B cell (primary cell): ENCODE measurements at regions not wholly inside any gene's neighbourhood (a gene's known extent, or its start where the extent isn't known, plus 50 kb on each side); places are given as distances from the start of the nearest gene placed in this dataset.

Experiments
- ATAC-seq: fragments of 200-7000 bp; cut with Tn5 transposase; one replicate; pipeline ENCODE4 v1.10.0; 2021; ENCODE audit warnings: low read depth, mild to moderate bottlenecking, moderate number of reproducible peaks, moderate library complexity
- CTCF ChIA-PET: fragments of 350-600 bp; sonication (Branson Sonifier 250); formaldehyde crosslinking; loops from one replicate; lab custom pipeline; 2021; ENCODE audit warnings: antibody characterized with exemption, inconsistent platforms; lab: Charles Lee
- POLR2A ChIA-PET: fragments of 350-600 bp; sonication (Branson Sonifier 250); formaldehyde crosslinking; loops from one replicate; lab custom pipeline; 2021; ENCODE audit warnings: antibody characterized with exemption; lab: Charles Lee
- DNase-seq: peaks from one replicate; pipeline ENCODE4 v3.0.0; 2013
- H2AFZ ChIP-seq: 2 replicates; pipeline ENCODE4 v1.6.1; 2012; ENCODE audit warnings: mild to moderate bottlenecking, low read depth, low read length; ENCODE audit not compliant: insufficient read depth, poor library complexity, severe bottlenecking
- H3K27ac ChIP-seq, 2 donors: 1 replicate in 1 of 2; 2 replicates in 1 of 2; pipeline ENCODE4 v1.5.1; 2012 to 2013; ENCODE audit warnings: low read length in 2 of 2, mild to moderate bottlenecking in 2 of 2, moderate library complexity in 1 of 2
- H3K27me3 ChIP-seq, 4 experiments: fragments of 200-600 bp in 1 of 4; sonication (generic) in 1 of 4; replicated peaks in 1 of 4; 1 replicate in 2 of 4; 2 replicates in 2 of 4; pipeline versions ENCODE4 v1.6.1 to v1.7.0; 2013 to 2016; ENCODE audit warnings: low read length in 3 of 4, mild to moderate bottlenecking in 2 of 4, mixed read lengths in 1 of 4, moderate library complexity in 1 of 4; ENCODE audit not compliant: insufficient read depth in 4 of 4, control insufficient read depth in 3 of 4; ENCODE audit errors: control extremely low read depth in 1 of 4
- H3K36me3 ChIP-seq, 2 experiments: replicated peaks in 1 of 2; 1 replicate in 1 of 2; 2 replicates in 1 of 2; pipeline versions ENCODE4 v1.6.1 to v1.7.1; 2013; ENCODE audit warnings: low read length in 1 of 2; ENCODE audit not compliant: insufficient read depth in 2 of 2, control insufficient read depth in 1 of 2; ENCODE audit errors: control extremely low read depth in 1 of 2, extremely low read depth in 1 of 2
- H3K4me1 ChIP-seq, 2 donors: fragments of 200-600 bp in 1 of 2; sonication (generic) in 1 of 2; 1 replicate in 1 of 2; 2 replicates in 1 of 2; pipeline versions ENCODE4 v1.5.1 to v1.6.1; 2013 to 2017; ENCODE audit warnings: low read length in 2 of 2; ENCODE audit not compliant: control insufficient read depth in 2 of 2, insufficient read depth in 2 of 2
- H3K4me2 ChIP-seq: replicated peaks from 2 replicates; pipeline ENCODE3; 2012; ENCODE audit warnings: mild to moderate bottlenecking, low read depth, low read length; ENCODE audit not compliant: poor library complexity, severe bottlenecking
- H3K4me3 ChIP-seq, 5 experiments: fragments of 200-600 bp in 1 of 5; sonication (generic) in 1 of 5; 1 replicate in 3 of 5; 2 replicates in 2 of 5; pipeline versions ENCODE4 v1.5.1 to v1.7.0; 2011 to 2016; ENCODE audit warnings: low read length in 4 of 5, mild to moderate bottlenecking in 4 of 5, low read depth in 2 of 5, control low read depth in 1 of 5, moderate library complexity in 1 of 5; ENCODE audit not compliant: insufficient read depth in 1 of 5; ENCODE audit errors: control extremely low read depth in 1 of 5, extremely low read depth in 1 of 5
- H3K79me2 ChIP-seq: fragments of 200-600 bp; sonication (generic); one replicate; pipeline ENCODE4 v1.6.0; 2016; ENCODE audit warnings: low read length; ENCODE audit not compliant: control insufficient read depth, insufficient read depth
- H3K9ac ChIP-seq: fragments of 200-600 bp; sonication (generic); 2 replicates; pipeline ENCODE4 v1.6.1; 2017; ENCODE audit warnings: mild to moderate bottlenecking, low read length, moderate library complexity
- H3K9me3 ChIP-seq, 3 donors: one replicate each; pipeline versions ENCODE4 v1.6.1 to v1.7.1; 2013; ENCODE audit warnings: low read length in 2 of 3; ENCODE audit not compliant: control insufficient read depth in 2 of 3, insufficient read depth in 1 of 3; ENCODE audit errors: control extremely low read depth in 1 of 3
- H4K20me1 ChIP-seq: 2 replicates; pipeline ENCODE4 v1.6.0; 2012; ENCODE audit warnings: mild to moderate bottlenecking, low read length; ENCODE audit not compliant: insufficient read depth, control insufficient read depth, poor library complexity, severe bottlenecking
- H3K27ac Mint-ChIP-seq: one replicate; pipeline ENCODE4 v1.8.0; 2021; ENCODE audit warnings: mixed read lengths
- H3K27me3 Mint-ChIP-seq: one replicate; pipeline ENCODE4 v1.8.0; 2021; ENCODE audit warnings: mixed read lengths
- H3K4me1 Mint-ChIP-seq: one replicate; pipeline ENCODE4 v1.8.0; 2021; ENCODE audit warnings: mixed read lengths
- H3K4me3 Mint-ChIP-seq: one replicate; pipeline ENCODE4 v1.8.0; 2021; ENCODE audit warnings: mixed read lengths
- H3K9me3 Mint-ChIP-seq: one replicate; pipeline ENCODE4 v1.8.0; 2022; ENCODE audit warnings: mixed read lengths; ENCODE audit not compliant: insufficient read depth
- CTCF ChIP-seq: fragments of 200-600 bp; IDR thresholded peaks from one replicate; pipeline ENCODE4 v1.8.0; 2022; ENCODE audit warnings: antibody characterized with exemption, mild to moderate bottlenecking
- EZH2 ChIP-seq: IDR thresholded peaks from 2 replicates; pipeline ENCODE4 v1.6.1; 2012; ENCODE audit warnings: borderline replicate concordance, low read depth, mild to moderate bottlenecking, moderate library complexity, low read length; ENCODE audit not compliant: insufficient read depth, poor library complexity, severe bottlenecking
- WGBS: methylation state at CpG from one replicate; pipeline ENCODE4 v1.1.5; 2013; ENCODE audit warnings: missing lambda C conversion rate; ENCODE audit not compliant: insufficient coverage; 5-methylcytosine and 5-hydroxymethylcytosine counted together
- intact Hi-C: fragments of 100-400 bp; cut with micrococcal nuclease; formaldehyde crosslinking; loops from one replicate; pipeline ENCODE4 v1.10.0; 2022

GRCh38 chr9:78921341-78921740 is 624.4 kb downstream of the PSAT1 start:
- POLR2A ChIA-PET = no interaction called here
- ATAC-seq = no peak
- Mint-ChIP-seq H3K27me3 (no peaks in the 10 kb centered on the region), H3K4me3 (no peak overlapping the region), H3K4me1 (no peaks in the 10 kb centered on the region), H3K27ac (no peak overlapping the region), H3K9me3 (peaks cover 6% of the 10 kb centered on the region)
- Histone ChIP-seq H3K79me2 (no peaks in the 10 kb centered on the region), H4K20me1 (no peaks in the 10 kb centered on the region), H3K27me3 (no peaks in the 10 kb centered on the region), H3K27ac (no peak overlapping the region), H3K9me3 (peaks cover 0 to 9% (median 4%) of the 10 kb centered on the region in 3 donors), H3K4me1 (no peaks in the 10 kb centered on the region), H2AFZ (no peak overlapping the region), H3K4me3 (no peak overlapping the region), H3K36me3 (no peaks in the 10 kb centered on the region), H3K4me2 (no peak overlapping the region), H3K9ac (no peak overlapping the region)
- DNase-seq = no peak
- no CpG with 5 or more reads among the region's 2 CpGs for WGBS
- CTCF ChIA-PET = no interaction called here
- intact Hi-C loops = no loop called here
- no peak for TF ChIP-seq EZH2
- TF ChIP-seq CTCF = no peak

- intact Hi-C loops = no loop called here
- no peak for ATAC-seq
- no CpG with 5 or more reads among the region's 1 CpG for WGBS
These were observed 627.2 kb downstream of the PSAT1 start for GRCh38 chr9:78923966-78924659.

More at GRCh38 chr9:78923966-78924659, 627.2 kb downstream of the PSAT1 start:
- Histone ChIP-seq H3K27me3 (no peaks in the 10 kb centered on the region), H3K27ac (no peak overlapping the region), H3K79me2 (no peaks in the 10 kb centered on the region), H3K36me3 (no peaks in the 10 kb centered on the region), H3K4me1 (no peaks in the 10 kb centered on the region), H3K4me2 (no peak overlapping the region), H3K9me3 (no peaks in the 10 kb centered on the region), H3K9ac (no peak overlapping the region), H2AFZ (no peak overlapping the region), H4K20me1 (no peaks in the 10 kb centered on the region), H3K4me3 (no peak overlapping the region)
- Mint-ChIP-seq H3K4me1 (no peaks in the 10 kb centered on the region), H3K4me3 (no peak overlapping the region), H3K27me3 (no peaks in the 10 kb centered on the region), H3K27ac (no peak overlapping the region), H3K9me3 (no peaks in the 10 kb centered on the region)
- POLR2A ChIA-PET = no interaction called here
- CTCF ChIA-PET = no interaction called here
- DNase-seq = no peak
- no peak for TF ChIP-seq EZH2
- no peak for TF ChIP-seq CTCF
